GM23248 (cell line): ENCODE measurements at regions not wholly inside any gene's neighbourhood (a gene's known extent, or its start where the extent isn't known, plus 50 kb on each side); places are given as distances from the start of the nearest gene placed in this dataset.

ENCODE experiments used
- EZH2 ChIP-seq: fragments of 200-600 bp; sonication (generic); IDR thresholded peaks from 2 replicates; pipeline ENCODE4 v1.6.1; 2018; ENCODE audit warnings: antibody characterized with exemption, mild to moderate bottlenecking; ENCODE audit not compliant: insufficient read depth, poor library complexity, severe bottlenecking
- EZH2phosphoT487 ChIP-seq: fragments of 200-600 bp; sonication (generic); IDR thresholded peaks from 2 replicates; pipeline ENCODE4 v1.6.1; 2018; ENCODE audit warnings: antibody characterized with exemption, moderate library complexity, mild to moderate bottlenecking, low read depth; ENCODE audit not compliant: insufficient read depth

GRCh38 chr12:81930037-81930436 is 170.9 kb upstream of the PPFIA2 start:
- no peak for TF ChIP-seq EZH2
- TF ChIP-seq EZH2phosphoT487, result no peak
